DMS 273 treated with DMSO at 0.1 percent for 48 hours (cell line): ENCODE measurements at regions not wholly inside any gene's neighbourhood (a gene's known extent, or its start where the extent isn't known, plus 50 kb on each side); places are given as distances from the start of the nearest gene placed in this dataset.
"Not testable (repeated sequence)": the region's sequence is repeated elsewhere in the genome, so short reads cannot be mapped to it uniquely, and the experiment has no call there.

Source experiments
- DNase-seq: peaks from one replicate; lab custom pipeline; 2025; lab: John Stamatoyannopoulos, UW

DNA sequence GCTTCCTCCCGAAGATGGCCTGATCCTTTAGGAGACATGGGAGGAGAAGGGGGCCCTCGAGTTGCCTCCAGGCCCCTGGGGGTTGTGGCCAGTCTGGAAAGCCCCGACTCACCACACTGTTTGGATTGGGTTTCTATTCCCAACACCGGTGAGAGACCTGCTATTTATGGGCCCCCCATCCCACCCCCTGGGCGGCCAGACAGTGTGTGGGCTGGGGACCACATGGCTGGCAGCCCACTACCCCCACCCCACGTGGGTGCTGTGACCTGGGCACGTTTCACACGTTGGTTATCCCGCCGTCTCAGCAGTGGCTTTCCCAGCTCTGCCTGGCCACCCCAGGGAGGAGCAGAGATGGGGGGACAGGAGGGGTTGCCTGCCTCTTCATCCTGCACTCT, 116.1 kb downstream of the VEGFA start:
- DNase-seq = no peak

DNA sequence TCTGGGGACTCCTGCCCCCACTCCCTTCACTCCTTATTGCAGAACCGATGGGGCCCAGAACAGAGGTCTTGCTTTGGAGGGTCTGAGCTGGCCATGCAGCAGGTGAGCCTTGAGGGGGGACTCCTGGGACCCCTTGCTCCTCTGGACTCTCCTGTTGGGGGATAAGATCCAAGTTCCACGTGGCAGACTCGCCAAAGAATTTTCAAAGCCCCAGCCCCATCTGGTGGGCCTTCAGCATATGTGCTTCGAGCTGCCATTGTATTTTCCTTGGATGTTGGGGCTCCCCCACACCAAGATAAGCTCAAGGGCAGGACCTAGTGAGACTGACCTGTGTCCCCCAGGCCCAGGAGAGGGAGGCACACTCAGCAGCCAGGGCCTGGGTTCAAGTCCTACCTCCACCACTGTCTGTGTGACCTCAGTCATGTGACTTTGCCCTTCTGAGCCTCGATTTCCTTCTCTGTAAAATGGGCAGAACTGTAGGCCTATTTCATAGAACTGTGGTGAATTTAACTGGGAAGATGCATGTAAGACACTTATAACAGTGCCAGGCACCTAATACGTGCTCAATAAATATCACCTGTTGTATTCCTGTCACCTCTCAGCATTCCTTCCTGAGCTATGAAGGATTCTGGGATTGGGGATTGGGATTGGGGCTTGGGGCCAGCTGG, 115.5 kb downstream of the VEGFA start:
- no peak for DNase-seq

DNA sequence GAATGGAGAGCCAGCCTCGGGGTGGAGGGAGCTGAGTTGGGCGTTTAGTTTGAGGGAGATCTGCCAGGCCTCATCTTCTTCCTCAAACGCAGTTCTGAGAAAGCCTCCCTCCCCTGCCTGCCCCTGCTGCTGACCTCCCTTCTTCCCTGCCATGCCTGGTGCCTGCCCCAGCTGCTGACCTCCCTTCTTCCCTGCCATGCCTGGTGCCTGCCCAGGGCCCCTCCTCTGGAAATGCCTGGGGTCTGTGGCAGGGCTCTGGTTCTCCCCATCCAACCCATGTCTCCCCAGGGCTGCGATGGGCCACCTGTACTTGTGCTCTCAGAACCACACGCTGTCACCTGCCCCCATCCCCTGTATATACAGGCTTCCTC, 114.6 kb downstream of the VEGFA start:
- DNase-seq = no peak

DNA sequence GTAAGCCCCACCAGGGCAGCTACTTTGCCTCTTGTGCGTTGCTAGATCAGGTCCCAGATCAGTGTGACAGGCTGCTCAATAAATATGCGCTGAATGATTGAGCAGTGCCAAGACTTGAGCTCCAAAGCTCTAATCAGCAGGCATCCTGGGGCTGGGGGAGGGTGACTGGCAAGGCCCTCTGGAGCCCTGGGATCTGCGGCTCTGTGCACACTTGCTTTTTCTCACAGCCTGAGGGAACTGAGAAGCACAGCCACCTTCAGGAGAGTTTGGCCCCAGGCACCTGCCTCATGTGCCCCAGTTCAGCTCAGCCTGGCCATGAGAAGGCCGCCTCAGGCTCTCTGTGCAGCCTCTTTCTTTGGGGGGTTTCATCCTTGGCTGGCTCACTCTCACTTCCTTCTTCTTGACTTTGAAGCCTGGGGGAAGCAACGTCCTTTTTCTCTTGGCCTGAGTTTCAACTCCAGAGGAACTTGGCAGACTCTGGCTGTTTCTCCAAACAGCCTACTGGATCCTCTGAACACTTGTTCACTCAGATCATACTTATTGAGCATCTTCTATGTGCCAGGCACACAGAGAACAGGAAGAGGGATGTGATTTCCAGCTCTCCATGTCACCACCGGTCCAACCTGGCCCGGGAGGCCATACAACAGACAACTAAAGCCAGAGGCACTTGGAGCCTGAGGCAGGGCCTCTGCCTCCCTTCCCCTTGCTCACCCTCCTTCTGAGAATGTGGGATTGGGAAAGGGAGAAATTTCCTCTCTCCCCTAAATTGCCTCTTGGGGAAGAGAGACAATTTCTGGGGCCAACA, 114.0 kb downstream of the VEGFA start:
- no peak for DNase-seq

DNA sequence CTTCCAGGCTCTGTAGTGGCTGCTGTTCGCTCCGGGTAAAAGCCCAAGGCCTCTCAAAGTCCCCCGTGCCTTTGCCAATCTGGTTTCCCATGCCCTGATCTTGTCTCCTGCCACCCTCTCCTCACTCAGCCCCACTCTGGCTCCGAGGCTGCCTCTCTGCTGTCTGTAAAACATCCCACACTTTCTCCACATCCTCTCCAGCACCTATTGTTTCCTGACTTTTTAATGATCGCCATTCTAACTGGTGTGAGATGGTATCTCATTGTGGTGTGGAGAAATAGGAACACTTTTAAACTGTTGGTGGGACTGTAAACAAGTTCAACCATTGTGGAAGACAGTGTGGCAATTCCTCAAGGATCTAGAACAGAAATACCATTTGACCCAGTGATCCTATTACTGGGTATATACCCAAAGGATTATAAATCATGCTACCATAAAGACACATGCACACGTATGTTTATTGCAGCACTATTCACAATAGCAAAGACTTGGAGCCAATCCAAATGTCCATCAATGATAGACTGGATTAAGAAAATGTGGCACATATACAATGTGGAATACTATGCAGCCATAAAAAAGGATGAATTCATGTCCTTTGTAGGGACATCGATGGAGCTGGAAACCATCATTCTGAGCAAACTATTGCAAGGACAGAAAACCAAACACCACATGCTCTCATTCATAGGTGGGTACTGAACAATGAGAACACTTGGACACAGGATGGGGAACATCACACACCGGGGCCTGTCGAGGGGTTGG, 112.9 kb downstream of the VEGFA start:
- DNase-seq = not testable (repeated sequence)

DNA sequence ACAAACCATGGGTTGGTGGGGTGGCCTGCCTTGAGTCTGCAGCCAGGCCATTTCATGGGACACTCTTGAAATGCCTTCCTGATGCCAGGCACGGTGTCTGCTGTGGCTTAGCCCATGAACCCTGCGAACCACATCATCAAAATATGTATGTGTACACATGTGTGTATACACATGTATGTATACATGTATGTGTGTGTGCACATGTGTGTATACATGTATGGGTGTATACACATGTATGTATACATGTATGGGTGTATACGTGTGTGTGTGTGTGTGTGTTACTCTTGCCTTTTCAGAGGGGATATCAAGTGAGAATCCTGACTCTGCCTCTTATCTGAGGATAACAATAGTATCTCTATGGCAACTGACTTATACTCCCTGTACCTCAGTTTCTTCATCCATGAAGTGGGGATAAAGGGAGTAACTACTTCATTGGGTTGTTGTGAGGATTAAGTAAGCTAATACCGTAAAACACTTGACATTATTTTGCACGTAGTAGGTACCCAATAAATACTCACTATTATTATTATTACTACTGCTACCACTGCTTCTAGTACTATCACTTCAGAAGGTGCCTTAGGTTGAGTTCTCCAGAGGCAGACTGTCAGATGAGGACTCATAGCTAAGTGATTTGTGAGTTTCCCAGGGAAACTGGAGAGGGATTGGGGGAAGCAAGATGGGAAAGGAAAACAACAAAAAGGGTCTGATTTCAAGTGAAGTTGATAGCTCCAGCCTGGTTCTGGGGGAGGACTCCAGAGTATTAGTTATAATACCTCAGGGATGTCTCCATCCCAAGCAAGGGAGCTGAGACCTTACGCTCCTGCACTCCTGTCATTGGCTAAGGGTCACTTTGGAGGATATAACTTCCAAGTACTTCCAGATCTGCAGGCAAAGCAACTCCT, 110.5 kb downstream of the VEGFA start:
- DNase-seq = no peak

DNA sequence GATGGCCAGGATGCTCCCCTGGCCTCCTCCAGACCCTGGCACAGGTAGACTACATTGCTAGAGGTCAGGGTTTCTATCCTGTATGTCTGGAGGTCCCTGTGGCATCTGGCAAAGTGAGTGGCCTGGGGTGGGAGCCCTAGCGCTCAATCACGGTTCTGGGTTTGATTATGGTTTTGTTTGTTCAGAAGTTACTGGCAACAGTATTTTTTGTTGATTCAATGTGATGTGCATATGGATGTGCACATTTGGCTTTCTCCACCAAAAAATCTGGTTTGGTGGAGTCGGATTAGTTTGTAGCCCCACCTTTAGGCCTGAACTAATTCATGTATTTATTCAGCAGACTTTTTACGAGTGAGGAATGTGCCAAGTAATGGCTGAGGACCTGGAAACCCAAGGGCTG, 109.7 kb downstream of the VEGFA start:
- DNase-seq = no peak

DNA sequence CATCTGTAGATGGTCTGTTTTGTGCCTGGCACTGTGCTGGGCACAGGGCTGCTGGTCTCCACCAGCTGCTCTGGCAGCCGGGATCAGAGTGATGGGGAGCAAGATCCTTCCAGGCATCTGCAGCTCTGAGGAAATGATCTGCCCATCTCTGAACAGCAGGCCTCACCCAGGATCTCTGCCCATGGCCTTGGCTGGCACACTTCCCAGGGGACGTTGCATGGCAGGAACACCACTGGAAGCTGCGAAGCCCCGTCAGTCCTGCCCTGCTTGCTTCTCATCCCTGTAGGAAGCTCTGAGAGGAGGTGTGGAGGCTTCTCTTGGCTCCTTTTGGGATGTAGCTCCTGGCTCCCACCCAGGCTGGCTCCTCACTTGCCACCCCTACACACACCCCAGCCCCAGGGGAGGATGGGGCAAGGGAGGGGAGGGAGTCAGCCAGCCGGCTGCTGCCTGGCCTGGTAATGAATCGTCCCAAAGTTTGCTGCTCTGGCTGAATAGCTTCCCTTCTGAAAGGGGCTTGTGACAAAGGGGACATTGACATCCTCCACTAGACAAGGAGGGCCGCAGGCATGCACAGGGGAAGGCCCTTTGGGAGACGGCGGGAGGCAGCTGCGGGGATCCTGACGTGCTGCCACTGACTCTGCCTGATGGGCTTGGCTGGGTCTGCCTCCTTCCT, 108.9 kb downstream of the VEGFA start:
- no peak for DNase-seq

DNA sequence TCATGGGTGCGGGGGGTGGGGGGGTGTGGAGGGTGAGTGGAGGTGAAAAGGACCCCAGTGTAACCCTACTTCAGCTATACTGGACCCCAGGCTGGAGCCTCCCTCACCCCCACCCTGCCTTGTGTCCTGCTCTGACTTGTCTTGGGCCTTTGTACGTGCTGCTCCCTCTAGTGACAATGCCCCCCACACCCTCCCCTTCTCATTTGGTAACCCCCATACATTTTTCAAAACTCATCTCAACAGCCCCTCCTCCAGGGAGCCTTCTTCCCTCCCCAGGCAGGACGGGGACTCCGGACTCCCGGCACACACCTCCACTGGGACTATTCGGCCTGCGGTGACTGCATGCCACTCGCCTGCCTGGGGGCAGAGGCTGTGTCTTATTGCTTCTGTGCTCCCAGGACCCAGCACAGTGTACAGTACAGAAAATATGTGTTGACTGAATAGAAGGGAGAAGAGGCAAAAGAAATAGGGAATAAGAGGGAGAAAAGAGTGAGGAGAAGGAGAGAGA, 108.2 kb downstream of the VEGFA start:
- no peak for DNase-seq

DNA sequence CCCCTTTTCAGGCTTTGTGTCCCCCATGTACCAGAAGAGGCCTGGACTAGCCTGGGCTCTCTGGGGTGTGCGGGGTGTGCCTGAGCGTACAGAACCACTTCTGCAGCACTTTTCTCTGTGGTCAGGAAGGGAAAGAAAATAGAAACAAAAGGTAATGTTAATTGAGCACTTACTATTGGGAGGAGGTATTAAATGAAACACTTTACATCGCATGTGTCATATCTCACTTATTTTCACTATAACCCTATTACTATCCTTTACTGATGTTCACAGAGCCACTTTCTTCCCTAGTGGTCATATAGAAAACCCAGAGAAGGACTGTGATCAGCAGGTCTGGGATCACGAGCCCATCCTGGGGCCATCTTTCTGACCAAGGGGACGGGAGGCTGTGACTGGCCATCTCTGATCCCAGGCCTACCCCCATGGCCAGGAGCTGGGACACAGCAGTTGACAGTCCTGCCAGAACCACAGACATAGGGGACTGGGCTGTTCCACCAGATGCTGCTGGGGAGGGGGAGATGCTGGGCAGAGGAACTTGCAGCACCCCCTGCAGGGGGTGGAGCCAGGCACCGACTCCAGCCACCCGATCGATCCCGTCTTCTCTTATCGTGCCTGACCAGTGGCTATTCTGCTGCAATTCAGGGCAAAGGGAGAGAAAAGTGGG, 107.6 kb downstream of the VEGFA start:
- DNase-seq = no peak

DNA sequence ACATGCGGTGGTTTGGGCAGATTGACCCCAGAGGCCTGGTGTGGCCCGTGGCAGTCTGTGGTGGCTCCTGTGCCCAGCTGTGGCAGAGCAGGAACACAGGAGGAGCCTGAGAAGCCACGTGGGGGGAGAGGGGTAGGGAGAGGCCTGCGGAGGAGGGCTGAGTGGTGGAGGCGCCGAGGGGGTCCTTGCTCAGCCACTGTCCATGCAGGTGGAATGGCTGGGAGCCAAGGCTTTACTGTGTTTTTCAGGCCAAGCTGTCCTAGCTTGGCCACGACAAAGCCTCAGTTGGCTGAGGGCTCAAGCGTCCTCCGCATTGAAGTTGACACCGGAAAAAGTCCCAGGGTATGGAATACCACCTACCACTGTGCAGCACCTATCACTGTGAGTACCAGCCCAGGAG, 107.0 kb downstream of the VEGFA start:
- no peak for DNase-seq

DNA sequence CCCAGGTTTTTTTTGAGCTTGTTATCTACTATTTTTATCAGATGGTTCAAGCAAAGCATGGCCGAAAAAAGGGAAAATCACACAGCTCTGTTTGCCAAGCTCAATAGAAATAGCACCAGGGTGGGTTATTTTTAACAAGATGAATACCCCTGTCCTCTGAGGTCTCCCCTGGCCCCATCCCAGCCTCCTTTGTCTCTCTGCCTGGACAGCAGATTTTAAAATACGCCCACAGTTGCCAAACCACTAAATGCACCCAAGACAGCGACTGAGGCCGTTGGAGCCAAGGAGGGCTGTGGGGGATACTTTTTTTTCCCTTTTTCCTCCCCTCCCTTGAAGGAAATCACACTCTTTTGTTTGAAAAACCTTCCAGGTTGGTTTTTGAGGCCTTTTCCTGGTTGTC, 106.6 kb downstream of the VEGFA start:
- DNase-seq = no peak

DNA sequence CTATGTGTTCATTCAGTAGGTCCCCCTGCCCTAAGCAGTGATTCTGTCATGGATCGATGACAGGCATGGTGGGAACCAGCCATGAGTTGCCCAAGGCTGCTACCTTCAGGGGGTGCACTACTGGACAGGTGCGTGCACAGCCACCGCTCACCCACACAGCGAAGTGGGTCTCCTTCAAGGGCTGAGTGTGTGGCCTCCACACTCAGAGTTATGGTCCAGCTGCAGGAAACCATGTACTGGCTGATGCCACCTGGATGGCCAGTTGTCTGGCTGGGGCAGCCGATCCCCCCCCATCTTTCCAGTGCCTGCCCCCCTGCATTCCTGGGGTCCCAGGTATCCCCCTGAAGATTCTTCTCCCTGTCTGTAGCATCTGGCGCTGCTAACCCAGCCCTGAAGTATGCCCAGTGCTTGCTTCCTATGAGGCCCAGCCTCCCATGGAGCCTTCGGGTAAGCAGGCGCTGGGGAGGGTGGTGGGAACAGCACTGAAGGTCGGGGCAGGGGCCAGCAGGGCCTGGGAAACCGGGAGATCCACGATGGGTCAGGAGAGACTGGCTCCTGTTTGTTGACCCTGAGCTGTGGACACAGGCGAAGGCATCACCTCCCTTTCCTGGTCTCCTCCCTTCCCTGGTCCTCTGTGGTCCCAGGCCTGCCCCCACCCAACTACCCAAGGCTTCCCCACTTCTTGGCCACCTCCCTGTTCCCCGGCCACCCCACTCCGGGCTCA, 106.0 kb downstream of the VEGFA start:
- DNase-seq = no peak

DNA sequence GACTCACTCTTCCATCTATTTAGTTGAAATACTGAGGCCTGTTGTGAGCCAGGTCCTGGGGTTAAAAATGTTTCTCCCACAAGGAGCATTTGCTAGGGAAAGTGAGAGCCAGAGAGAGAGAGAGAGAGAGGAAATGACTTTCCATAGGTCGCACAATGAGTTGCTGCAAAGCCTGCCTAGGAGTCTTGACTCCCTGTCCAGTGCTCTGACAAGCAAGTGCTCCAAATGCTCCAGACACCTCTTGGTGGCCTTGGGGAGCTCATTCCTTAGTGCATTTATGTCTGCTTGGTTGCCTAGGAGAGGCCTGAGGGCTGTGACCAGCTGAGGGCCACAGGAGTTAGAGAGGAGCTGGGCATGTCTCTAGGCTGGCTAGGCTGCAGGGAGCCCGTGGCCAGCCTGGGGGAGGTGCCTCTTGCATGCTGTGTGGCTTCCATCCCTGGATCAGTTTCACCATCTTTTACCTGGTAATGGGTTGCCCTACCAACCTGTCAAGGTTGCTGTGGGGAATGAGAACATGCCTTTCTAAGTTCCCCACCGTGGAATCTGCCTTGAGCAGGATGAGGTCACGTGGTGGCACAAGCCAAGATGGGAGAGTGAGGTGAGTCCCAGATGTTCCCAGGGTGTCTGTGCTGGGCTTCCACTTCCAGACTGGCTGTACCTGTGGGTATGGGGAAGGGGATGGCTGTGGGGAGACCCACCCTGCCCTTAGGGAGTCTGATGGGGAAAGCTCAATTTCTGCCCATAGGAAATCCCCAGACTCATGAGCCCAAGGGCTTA, 105.0 kb downstream of the VEGFA start:
- no peak for DNase-seq

DNA sequence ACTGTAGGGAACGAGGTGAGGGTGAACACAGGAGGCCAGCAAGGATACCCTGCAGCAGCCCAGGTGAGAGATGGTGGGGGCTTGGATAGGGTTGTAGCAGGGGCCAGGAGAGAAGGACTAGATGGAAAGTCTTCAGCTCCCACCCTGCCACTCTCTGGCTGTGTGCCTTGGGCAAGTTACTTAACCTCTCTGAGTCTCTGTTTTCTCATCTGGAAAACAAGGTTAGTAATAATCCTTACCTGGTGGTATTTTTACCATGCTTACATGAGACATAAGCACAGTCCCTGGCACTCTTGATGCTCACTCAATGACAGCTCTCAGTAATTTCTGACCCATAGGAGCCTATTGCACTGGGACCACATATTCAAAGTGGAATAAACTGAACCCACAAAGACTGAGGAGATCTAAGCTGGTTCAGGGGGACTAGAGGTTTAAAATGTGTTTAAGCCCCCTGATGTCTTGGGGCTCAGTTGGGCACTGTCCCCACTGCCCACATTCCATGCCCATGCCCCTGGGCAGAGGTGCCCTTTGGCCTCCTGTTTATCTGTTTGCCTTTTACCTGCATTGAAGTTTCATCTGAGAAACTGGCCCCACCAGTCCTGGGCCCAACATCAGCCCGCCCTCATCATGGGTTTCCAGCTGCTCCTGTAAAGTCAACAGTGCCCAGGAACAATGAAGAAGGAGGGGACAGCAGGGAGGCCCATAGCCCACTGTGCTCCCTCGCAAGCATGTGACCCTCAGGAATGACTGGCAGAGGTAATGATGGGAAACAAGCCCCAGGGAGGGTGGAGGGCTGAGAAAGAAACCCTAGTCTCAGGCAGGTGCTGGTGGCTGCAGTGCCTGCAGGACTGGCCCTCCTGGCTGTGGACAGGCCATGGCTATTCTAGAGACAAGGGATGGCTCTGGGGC, 104.0 kb downstream of the VEGFA start:
- no peak for DNase-seq

DNA sequence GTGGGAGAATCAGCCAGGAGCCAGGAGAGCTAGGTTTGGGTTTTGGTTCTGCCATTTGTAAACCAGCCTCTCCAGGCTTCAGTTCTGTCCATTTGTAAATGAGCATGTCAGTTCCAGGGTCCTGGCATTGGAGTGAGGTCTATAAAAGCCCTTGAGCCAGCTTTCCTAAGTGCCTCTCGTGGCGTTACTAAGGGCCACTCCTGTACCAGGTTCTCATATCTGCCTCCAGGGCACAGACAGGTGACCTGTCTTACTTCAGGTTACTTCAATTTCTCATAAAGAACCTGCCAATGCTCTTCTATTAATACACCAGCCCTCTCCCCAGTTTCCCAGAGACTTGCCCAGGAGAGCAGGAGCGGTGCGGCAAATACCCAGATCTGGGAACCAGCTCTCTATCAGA, 101.9 kb downstream of the VEGFA start:
- no peak for DNase-seq

DNA sequence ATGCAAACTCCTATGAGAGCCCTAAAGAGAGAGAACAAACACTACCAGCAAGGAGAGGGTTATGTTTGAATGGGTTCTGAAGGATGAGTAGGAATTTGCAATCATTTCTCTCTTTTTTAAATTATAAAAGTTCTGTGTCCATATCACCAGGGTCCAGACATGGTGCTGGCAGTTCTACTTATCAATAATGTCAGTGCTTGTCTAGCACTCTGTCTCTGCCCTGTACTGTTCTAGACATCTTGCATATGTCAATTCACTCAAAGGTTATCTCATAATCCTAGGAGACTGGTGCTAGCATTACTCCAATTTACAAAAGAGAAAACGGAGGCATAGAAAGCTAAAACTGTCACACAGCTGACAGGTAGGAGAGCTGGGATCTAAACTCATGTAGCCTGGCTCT, 101.3 kb downstream of the VEGFA start:
- no peak for DNase-seq

DNA sequence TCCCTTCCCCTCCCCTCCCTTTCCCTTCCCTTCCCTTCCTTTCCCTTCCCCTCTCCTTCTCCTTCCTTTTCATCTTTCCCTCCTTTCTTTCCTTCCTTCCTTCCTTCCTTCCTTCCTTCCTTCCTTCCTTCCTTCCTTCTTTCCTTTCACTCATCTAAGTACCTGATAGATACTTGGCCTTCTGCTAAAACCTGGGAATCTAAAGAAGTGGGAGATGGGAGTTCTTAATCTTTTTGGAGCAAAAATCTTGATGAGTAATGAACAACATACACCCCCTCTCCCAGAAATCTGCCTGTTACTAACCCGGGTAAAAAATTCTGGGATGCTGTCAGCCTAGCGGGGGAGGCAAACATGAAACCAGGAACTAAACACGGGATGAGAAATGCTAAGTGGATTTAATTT, 100.7 kb downstream of the VEGFA start:
- no peak for DNase-seq
